ENCODE measurements at regions not wholly inside any gene's neighbourhood (a gene's known extent, or its start where the extent isn't known, plus 50 kb on each side); places are given as distances from the start of the nearest gene placed in this dataset.

GRCh38 chr10:130804778-130805634 lies 506.5 kb downstream of the TCERG1L start:
- H3K9me3 ChIP-seq: no peaks in the 10 kb centered on the region
- H3K27me3 ChIP-seq: no peaks in the 10 kb centered on the region
- DNase-seq (no peak), ATAC-seq (no peak)
- in situ Hi-C loops (cut with MboI; ENCODE audit: low sequenced_read_pairs in 4 of 4): no loop called here
- H3K27ac ChIP-seq: no peak overlapping the region
- H3K36me3 ChIP-seq: no peaks in the 10 kb centered on the region
- H3K4me1 ChIP-seq: no peaks in the 10 kb centered on the region
- intact Hi-C loops (cut with DNase I; ENCODE audit: low total_unique reads): no loop called here
- no peak for TF ChIP-seq POLR2A (IDR thresholded peaks at IDR 0.05)
- no peak for TF ChIP-seq CTCF (IDR thresholded peaks at IDR 0.05 in 4 of 5, conservative IDR thresholded peaks at IDR 0.05 in 1 of 5)
- no peak overlapping the region for H3K4me3 ChIP-seq

GRCh38 chr10:130805635-130806030 lies 505.9 kb downstream of the TCERG1L start:
- DNase-seq: no peak
- H3K36me3 ChIP-seq: no peaks in the 10 kb centered on the region
- no peak overlapping the region for H3K27ac ChIP-seq
- no peak for TF ChIP-seq POLR2A (IDR thresholded peaks at IDR 0.05)
- no peak for TF ChIP-seq CTCF (IDR thresholded peaks at IDR 0.05 in 4 of 5, conservative IDR thresholded peaks at IDR 0.05 in 1 of 5)
- no peaks in the 10 kb centered on the region for H3K27me3 ChIP-seq
- in situ Hi-C loops (cut with MboI; ENCODE audit: low sequenced_read_pairs in 4 of 4) (no loop called here), intact Hi-C loops (cut with DNase I; ENCODE audit: low total_unique reads) (no loop called here)
- no peaks in the 10 kb centered on the region for H3K9me3 ChIP-seq
- H3K4me3 ChIP-seq: no peak overlapping the region
- no peaks in the 10 kb centered on the region for H3K4me1 ChIP-seq
- no peak for ATAC-seq

DNA sequence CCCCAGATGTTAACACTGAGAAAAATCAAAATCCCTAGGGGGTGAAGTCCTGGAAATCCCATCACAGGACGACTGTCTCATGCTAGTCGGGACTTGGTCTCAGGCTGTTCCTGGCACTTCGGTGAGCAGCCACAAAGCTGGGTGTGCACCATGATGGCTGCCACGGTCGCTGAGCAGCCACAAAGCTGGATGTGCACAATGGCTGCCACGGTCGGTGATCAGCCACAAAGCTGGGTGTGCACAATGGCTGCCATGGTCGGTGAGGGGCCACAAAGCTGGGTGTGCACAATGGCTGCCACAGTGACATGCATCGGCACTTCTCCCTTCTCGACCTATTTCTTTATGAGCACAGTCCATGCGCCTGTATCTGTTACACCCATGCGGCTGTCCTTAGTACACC lies 505.1 kb downstream of the TCERG1L start:
- H3K4me1 ChIP-seq: no peaks in the 10 kb centered on the region
- no peaks in the 10 kb centered on the region for H3K36me3 ChIP-seq
- no peak overlapping the region for H3K27ac ChIP-seq
- ATAC-seq: no peak
- DNase-seq: no peak
- H3K9me3 ChIP-seq: no peaks in the 10 kb centered on the region
- no peak for TF ChIP-seq CTCF (IDR thresholded peaks at IDR 0.05 in 4 of 5, conservative IDR thresholded peaks at IDR 0.05 in 1 of 5)
- TF ChIP-seq POLR2A (IDR thresholded peaks at IDR 0.05): no peak
- no peak overlapping the region for H3K4me3 ChIP-seq
- no peaks in the 10 kb centered on the region for H3K27me3 ChIP-seq
- intact Hi-C loops (cut with DNase I; ENCODE audit: low total_unique reads) (no loop called here), in situ Hi-C loops (cut with MboI; ENCODE audit: low sequenced_read_pairs in 4 of 4) (no loop called here)

GRCh38 chr10:130807096-130807495 lies 504.4 kb downstream of the TCERG1L start:
- DNase-seq (no peak), ATAC-seq (no peak)
- Histone ChIP-seq H3K27ac (no peak overlapping the region), H3K27me3 (no peaks in the 10 kb centered on the region), H3K4me3 (no peak overlapping the region), H3K9me3 (no peaks in the 10 kb centered on the region), H3K4me1 (no peaks in the 10 kb centered on the region), H3K36me3 (no peaks in the 10 kb centered on the region)
- no peak for TF ChIP-seq CTCF (IDR thresholded peaks at IDR 0.05 in 4 of 5, conservative IDR thresholded peaks at IDR 0.05 in 1 of 5)
- TF ChIP-seq POLR2A (IDR thresholded peaks at IDR 0.05): no peak
- in situ Hi-C loops (cut with MboI; ENCODE audit: low sequenced_read_pairs in 4 of 4): no loop called here
- intact Hi-C loops (cut with DNase I; ENCODE audit: low total_unique reads): no loop called here
